ENCODE measurements at regions not wholly inside any gene's neighbourhood (a gene's known extent, or its start where the extent isn't known, plus 50 kb on each side); places are given as distances from the start of the nearest gene placed in this dataset.

GRCh38 chr16:62392698-62393097 is 356.5 kb upstream of the CDH8 start:
- TF ChIP-seq CTCF (IDR thresholded peaks at IDR 0.05; ENCODE audit: poor library complexity, severe bottlenecking) = no peak
- TF ChIP-seq REST (IDR thresholded peaks at IDR 0.05; ENCODE audit: borderline replicate concordance) = no peak
- no peak for TF ChIP-seq SMC3 (conservative IDR thresholded peaks at IDR 0.05; ENCODE audit: poor library complexity)
- no peak for TF ChIP-seq RAD21 (conservative IDR thresholded peaks at IDR 0.05)
- no peak for TF ChIP-seq EP300 (conservative IDR thresholded peaks at IDR 0.05; ENCODE audit: poor library complexity, severe bottlenecking)
- no peak for TF ChIP-seq MXI1 (conservative IDR thresholded peaks at IDR 0.05; ENCODE audit: poor library complexity, severe bottlenecking)
- no peak for TF ChIP-seq EZH2 (IDR thresholded peaks at IDR 0.05; ENCODE audit: borderline replicate concordance, insufficient read depth, low read length, poor library complexity, severe bottlenecking)
- TF ChIP-seq TAF1 (IDR thresholded peaks at IDR 0.05; ENCODE audit: low read depth) = no peak
- no peak for TF ChIP-seq POLR2AphosphoS5 (IDR thresholded peaks at IDR 0.05)
- Histone ChIP-seq H3K27ac (ENCODE audit: low read length) (no peak overlapping the region), H3K4me3 (ENCODE audit: low read length) (no peak overlapping the region)

DNA sequence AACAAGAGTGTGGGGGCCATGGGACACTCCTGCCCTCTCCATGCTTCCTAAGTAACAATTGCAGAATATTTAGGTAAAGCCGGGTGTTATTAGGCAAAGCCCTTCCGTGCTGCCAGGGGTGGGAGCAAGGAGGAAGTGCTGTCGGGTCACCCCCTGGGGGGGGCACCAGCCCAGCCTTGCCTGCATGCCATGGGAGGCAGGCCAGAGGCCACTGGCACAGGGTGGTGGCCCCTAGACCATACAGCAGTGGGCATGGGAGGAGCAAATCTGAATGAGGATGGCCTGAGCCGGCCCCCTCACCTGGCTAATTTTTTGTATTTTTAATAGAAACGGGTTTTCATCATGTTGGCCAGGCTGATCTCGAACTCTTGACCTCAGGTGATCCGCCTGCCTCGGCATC is 355.7 kb upstream of the CDH8 start:
- H3F3A ChIP-seq (ENCODE audit: insufficient read depth, low read length, poor library complexity, severe bottlenecking) = no peaks in the 10 kb centered on the region
- no peaks in the 10 kb centered on the region for H4K20me1 ChIP-seq (ENCODE audit: insufficient read depth)
- no peaks in the 10 kb centered on the region for H3K27me3 ChIP-seq (ENCODE audit: insufficient read depth, low read depth, low read length)
- no peaks in the 10 kb centered on the region for H3K9me3 ChIP-seq (ENCODE audit: low read length)
- no peak overlapping the region for H3K27ac ChIP-seq (ENCODE audit: low read length)
- no peak overlapping the region for H3K4me2 ChIP-seq (ENCODE audit: low read length)
- no peak overlapping the region for H3K9ac ChIP-seq (ENCODE audit: low read length)
- no peaks in the 10 kb centered on the region for H3K9me2 ChIP-seq (ENCODE audit: insufficient read depth, low read length)
- no peak overlapping the region for H2AFZ ChIP-seq (ENCODE audit: low read depth, low read length)
- TF ChIP-seq REST (IDR thresholded peaks at IDR 0.05; ENCODE audit: borderline replicate concordance) (no peak), TAF1 (IDR thresholded peaks at IDR 0.05; ENCODE audit: low read depth) (no peak), MXI1 (conservative IDR thresholded peaks at IDR 0.05; ENCODE audit: poor library complexity, severe bottlenecking) (no peak), SMC3 (conservative IDR thresholded peaks at IDR 0.05; ENCODE audit: poor library complexity) (no peak)
- no peaks in the 10 kb centered on the region for H3K79me2 ChIP-seq (replicated peaks; ENCODE audit: insufficient read depth, low read length)
- no peaks in the 10 kb centered on the region for H3K36me3 ChIP-seq (ENCODE audit: insufficient read depth, low read length)
- no peak overlapping the region for H3K4me3 ChIP-seq (ENCODE audit: low read length)

More at GRCh38 chr16:62392698-62393097, 356.5 kb upstream of the CDH8 start:
- Histone ChIP-seq H3K27me3 (ENCODE audit: insufficient read depth, low read depth, low read length) (no peaks in the 10 kb centered on the region), H3K4me2 (ENCODE audit: low read length) (no peak overlapping the region), H3K79me2 (replicated peaks; ENCODE audit: insufficient read depth, low read length) (no peaks in the 10 kb centered on the region), H4K20me1 (ENCODE audit: insufficient read depth) (no peaks in the 10 kb centered on the region), H2AFZ (ENCODE audit: low read depth, low read length) (no peak overlapping the region), H3K9ac (ENCODE audit: low read length) (no peak overlapping the region), H3K9me3 (ENCODE audit: low read length) (no peaks in the 10 kb centered on the region), H3K36me3 (ENCODE audit: insufficient read depth, low read length) (no peaks in the 10 kb centered on the region), H3K9me2 (ENCODE audit: insufficient read depth, low read length) (no peaks in the 10 kb centered on the region), H3F3A (ENCODE audit: insufficient read depth, low read length, poor library complexity, severe bottlenecking) (no peaks in the 10 kb centered on the region)
